GM13977 (cell line): ENCODE measurements at regions not wholly inside any gene's neighbourhood (a gene's known extent, or its start where the extent isn't known, plus 50 kb on each side); places are given as distances from the start of the nearest gene placed in this dataset.

Source experiments
- DNase-seq: peaks from one replicate; pipeline ENCODE4 v3.0.0; 2012; ENCODE audit warnings: low spot score
- in situ Hi-C: fragments of 300-500 bp; cut with MboI; formaldehyde crosslinking; loops from one replicate; pipeline ENCODE4 v1.12.0; 2022; ENCODE audit warnings: low sequenced_read_pairs, low pct_unique_long_range_greater_than_20kb, mixed read lengths, inconsistent platforms; ENCODE audit not compliant: unreplicated experiment
- TF ChIP-seq, protein P1 (sequence below): IDR thresholded peaks from 2 replicates; pipeline ENCODE4 v1.5.1; 2012; ENCODE audit warnings: mild to moderate bottlenecking, control low read depth; ENCODE audit not compliant: insufficient read depth; ENCODE audit errors: extremely low read depth, missing control alignments

DNA sequence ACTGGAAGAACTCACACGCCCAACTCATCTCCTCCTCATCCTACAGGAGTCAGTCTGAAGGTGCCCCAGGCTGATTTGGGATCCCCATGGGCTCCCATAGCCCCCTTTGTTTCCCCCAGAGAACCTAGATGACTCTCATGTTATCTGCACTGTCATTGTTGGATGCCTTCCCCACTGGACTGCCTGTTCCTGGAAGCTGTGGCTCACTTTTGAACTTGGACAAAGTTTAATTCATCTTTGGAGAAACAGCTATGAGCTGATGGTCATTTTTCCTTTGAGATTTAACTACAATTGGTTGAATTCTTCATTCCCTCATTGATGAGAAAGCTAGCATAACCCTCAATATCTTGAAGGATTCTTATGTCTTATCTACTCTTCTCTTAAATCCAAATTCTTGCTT lies 186.6 kb downstream of the SALL1 start:
- no peak for DNase-seq
- TF ChIP-seq, protein P1, sequence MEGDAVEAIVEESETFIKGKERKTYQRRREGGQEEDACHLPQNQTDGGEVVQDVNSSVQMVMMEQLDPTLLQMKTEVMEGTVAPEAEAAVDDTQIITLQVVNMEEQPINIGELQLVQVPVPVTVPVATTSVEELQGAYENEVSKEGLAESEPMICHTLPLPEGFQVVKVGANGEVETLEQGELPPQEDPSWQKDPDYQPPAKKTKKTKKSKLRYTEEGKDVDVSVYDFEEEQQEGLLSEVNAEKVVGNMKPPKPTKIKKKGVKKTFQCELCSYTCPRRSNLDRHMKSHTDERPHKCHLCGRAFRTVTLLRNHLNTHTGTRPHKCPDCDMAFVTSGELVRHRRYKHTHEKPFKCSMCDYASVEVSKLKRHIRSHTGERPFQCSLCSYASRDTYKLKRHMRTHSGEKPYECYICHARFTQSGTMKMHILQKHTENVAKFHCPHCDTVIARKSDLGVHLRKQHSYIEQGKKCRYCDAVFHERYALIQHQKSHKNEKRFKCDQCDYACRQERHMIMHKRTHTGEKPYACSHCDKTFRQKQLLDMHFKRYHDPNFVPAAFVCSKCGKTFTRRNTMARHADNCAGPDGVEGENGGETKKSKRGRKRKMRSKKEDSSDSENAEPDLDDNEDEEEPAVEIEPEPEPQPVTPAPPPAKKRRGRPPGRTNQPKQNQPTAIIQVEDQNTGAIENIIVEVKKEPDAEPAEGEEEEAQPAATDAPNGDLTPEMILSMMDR, result no peak
- in situ Hi-C loops, result no loop called here

DNA sequence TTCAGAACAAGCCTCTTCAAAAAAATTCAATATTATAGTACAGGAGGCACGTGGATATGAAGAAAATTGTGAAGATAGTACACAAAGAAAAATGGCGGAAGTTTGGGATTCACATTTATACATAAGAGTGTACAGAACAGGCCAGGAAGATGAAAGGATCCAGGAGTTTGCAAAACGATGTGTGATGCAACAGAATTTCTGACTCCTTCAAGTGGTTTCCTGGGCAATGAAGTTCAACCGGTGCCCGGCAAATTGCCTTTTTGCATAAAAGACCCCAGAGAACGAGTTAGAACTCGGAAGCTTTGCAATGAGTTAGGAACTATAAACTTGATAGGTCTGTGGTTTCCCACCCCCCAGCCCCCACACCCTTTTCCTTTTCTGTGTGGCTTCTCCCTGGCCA lies 189.1 kb downstream of the SALL1 start:
- no peak for DNase-seq
- TF ChIP-seq, protein P1, result no peak
- in situ Hi-C loops, result no loop called here

DNA sequence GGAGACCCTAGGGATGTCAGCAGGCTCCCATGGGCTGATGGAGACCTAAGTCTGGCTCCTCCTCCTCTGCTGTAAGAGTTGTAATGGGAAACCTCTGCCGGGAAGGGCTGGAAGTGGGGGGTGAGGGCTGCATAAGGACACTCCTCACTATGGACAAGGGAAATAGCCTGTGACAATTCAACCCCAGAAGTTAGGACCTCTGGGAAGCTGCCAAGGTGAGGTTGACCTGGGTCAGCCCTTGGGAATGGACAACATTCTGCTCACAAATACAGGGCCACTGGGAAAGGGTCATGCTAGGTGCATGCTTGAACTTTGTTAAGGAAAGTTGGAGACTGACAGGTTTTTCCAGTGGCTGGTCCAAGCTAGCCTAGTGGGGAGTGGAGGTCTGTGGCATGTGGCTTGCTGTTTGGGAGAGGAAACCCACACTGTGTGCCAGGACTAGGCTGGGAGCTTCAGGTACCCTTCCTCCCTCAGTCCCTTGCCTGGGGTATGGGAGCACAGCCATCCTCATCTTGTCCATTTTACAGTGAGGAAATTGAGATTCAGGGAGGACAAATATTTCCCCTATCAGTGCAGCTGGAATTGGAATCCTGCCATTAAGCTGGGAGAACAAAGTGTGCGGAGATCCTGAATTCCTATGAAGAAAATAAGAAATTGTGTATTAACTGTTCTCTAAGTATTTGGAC lies 190.4 kb downstream of the SALL1 start:
- no peak for DNase-seq
- in situ Hi-C loops, result no loop called here
- TF ChIP-seq, protein P1, result no peak

DNA sequence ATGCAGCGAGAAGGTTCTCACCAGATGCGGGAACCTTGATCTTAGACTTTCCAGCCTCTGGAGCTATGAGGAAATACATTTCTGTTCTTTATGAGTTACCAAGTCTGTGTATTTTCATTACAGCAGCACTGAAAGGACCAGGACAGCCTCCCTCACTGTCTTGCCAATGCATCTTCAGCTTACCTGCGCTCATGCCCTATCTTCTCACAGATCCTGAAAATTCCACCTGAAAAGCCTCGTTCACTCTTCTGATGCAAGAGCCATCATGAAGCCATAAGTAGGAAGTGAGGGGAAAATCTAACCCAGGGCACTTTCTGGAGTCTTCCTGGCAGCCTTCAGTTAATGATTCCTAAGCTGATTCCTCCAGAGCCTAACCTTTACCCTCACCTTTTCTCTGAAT lies 194.0 kb downstream of the SALL1 start:
- no peak for DNase-seq
- in situ Hi-C loops, result no loop called here
- TF ChIP-seq, protein P1, result no peak

DNA sequence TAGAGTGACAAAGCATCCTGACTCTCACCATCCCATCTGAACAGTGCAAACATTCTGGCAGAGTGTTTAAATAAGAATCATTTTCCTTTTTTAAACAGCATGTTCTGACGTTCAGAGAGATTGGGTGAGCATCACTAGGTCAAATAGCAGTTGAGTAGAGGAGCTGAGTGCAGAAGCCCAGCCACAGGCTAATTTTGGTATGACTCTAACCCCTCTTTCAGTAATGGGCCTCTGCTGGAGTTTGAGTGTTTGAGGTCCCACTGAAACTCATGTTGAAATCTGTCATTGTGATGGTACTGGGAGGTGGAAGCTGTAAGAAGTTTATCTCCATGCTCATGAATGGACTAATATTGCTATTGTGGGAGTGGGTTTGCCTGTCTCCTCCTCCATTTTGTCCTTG lies 194.4 kb downstream of the SALL1 start:
- TF ChIP-seq, protein P1, result no peak
- DNase-seq, result no peak
- in situ Hi-C loops, result no loop called here

DNA sequence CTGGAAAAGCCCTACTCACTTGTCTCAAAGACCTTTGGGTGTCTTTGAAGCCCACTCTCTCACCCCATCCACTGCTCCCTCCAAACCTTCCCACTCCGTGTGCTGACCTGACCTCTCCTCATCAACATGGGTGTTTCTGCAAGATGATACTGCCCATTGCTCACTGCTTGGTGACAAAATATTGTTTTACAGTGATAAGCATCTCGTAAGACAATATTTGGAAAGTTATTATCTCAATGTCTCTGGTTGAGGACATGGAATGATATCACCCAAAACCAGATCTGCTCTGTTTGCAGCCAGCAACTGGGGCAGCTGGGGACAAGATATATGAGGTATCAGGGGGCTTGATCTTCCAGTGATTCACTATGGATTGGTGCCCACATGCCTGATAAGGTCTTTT lies 195.8 kb downstream of the SALL1 start:
- in situ Hi-C loops, result no loop called here
- TF ChIP-seq, protein P1, result no peak
- DNase-seq, result no peak
